ENCODE measurements at regions not wholly inside any gene's neighbourhood (a gene's known extent, or its start where the extent isn't known, plus 50 kb on each side); places are given as distances from the start of the nearest gene placed in this dataset.
"Not testable (repeated sequence)": the region's sequence is repeated elsewhere in the genome, so short reads cannot be mapped to it uniquely, and the experiment has no call there.

- no peak for DNase-seq
Observed at GRCh38 chr9:129561594-129562281, 59.2 kb downstream of the C9orf50 start.

- DNase-seq = no peak
Observed at GRCh38 chr9:129560881-129561306, 60.0 kb downstream of the C9orf50 start.

GRCh38 chr9:129559506-129559881 lies 61.4 kb downstream of the C9orf50 start:
- no peak for DNase-seq

GRCh38 chr9:129558551-129559505 lies 62.1 kb downstream of the C9orf50 start:
- no peak for DNase-seq

GRCh38 chr9:129558063-129558550 lies 62.8 kb downstream of the C9orf50 start:
- DNase-seq = no peak

- DNase-seq = no peak
Observed at GRCh38 chr9:129557192-129558036, 63.5 kb downstream of the C9orf50 start.

- DNase-seq = no peak
Observed at GRCh38 chr9:129556491-129557191, 64.3 kb downstream of the C9orf50 start.

- DNase-seq = no peak
Observed at GRCh38 chr9:129555512-129556215, 65.2 kb downstream of the C9orf50 start.

GRCh38 chr9:129554649-129555048 lies 66.3 kb downstream of the C9orf50 start:
- DNase-seq = no peak

- DNase-seq = no peak
Observed at GRCh38 chr9:129553277-129553676, 67.6 kb downstream of the C9orf50 start.

GRCh38 chr9:129552064-129552463 lies 68.8 kb downstream of the C9orf50 start:
- DNase-seq = no peak

- no peak for DNase-seq
Observed at GRCh38 chr9:129551393-129551973, 69.4 kb downstream of the C9orf50 start.

GRCh38 chr9:129550977-129551376 lies 69.9 kb downstream of the C9orf50 start:
- DNase-seq = not testable (repeated sequence)

- no peak for DNase-seq
Observed at GRCh38 chr9:129550199-129550839, 70.6 kb downstream of the C9orf50 start.

- DNase-seq = no peak
Observed at GRCh38 chr9:129549684-129550083, 71.2 kb downstream of the C9orf50 start.

- DNase-seq = no peak
Observed at GRCh38 chr9:129549139-129549538, 71.8 kb downstream of the C9orf50 start.

- no peak for DNase-seq
Observed at GRCh38 chr9:129548571-129549135, 72.2 kb downstream of the C9orf50 start.

GRCh38 chr9:129547869-129548570 lies 72.9 kb downstream of the C9orf50 start:
- no peak for DNase-seq

- DNase-seq = no peak
Observed at GRCh38 chr9:129547063-129547462, 73.8 kb downstream of the C9orf50 start.

Measured in T-helper 1 cell (primary cell).